ENCODE measurements at regions not wholly inside any gene's neighbourhood (a gene's known extent, or its start where the extent isn't known, plus 50 kb on each side); places are given as distances from the start of the nearest gene placed in this dataset.

GRCh38 chr16:22688463-22688862 is 125.5 kb upstream of the HS3ST2 start:
- peaks cover 0 to 9% (median 0%) of the 10 kb centered on the region in 4 donors for H3K9me3 ChIP-seq
- no peak for DNase-seq
- no peaks in the 10 kb centered on the region for H3K27me3 ChIP-seq
- no peaks in the 10 kb centered on the region for H3K36me3 ChIP-seq
- TF ChIP-seq CTCF (IDR thresholded peaks at IDR 0.05) (no peak), POLR2A (IDR thresholded peaks at IDR 0.05) (no peak)
- no peak for ATAC-seq
- H3K27ac ChIP-seq = no peak overlapping the region
- 72% methylated on average over 2 of the region's 2 CpGs for WGBS (ENCODE audit: insufficient coverage, low coverage, low lambda C conversion rate, missing lambda C conversion rate)
- intact Hi-C loops (cut with DNase I) = no loop called here
- H3K4me3 ChIP-seq = no peak overlapping the region
- no peaks in the 10 kb centered on the region for H3K4me1 ChIP-seq

DNA sequence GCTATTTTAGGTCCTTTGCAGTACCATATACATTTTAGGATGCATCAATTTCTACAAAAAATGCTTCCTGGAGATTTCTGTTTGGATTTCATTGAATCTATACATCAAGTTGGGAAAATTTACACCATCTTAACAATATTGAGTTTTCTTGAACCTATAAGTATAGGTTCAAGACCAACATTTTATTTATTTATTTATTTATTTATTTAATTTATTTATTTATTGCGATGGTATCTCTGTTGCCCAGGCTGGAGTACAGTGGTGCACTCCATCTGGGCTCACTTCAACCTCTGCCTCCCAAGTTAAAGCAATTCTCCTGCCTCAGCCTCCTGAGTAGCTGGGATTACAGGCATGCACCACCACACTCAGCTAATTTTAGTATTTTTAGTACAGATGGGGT is 125.0 kb upstream of the HS3ST2 start:
- intact Hi-C loops (cut with DNase I) = no loop called here
- no peak overlapping the region for H3K4me3 ChIP-seq
- peaks cover 0 to 9% (median 0%) of the 10 kb centered on the region in 4 donors for H3K9me3 ChIP-seq
- H3K27ac ChIP-seq = no peak overlapping the region
- DNase-seq (no peak), ATAC-seq (no peak)
- H3K4me1 ChIP-seq = no peaks in the 10 kb centered on the region
- H3K36me3 ChIP-seq = no peaks in the 10 kb centered on the region
- no peak for TF ChIP-seq POLR2A (IDR thresholded peaks at IDR 0.05)
- TF ChIP-seq CTCF (IDR thresholded peaks at IDR 0.05) = no peak
- H3K27me3 ChIP-seq = no peaks in the 10 kb centered on the region
- 70% methylated on average over 1 of the region's 1 CpG for WGBS (ENCODE audit: insufficient coverage, low coverage, low lambda C conversion rate, missing lambda C conversion rate)

- no peak for ATAC-seq
- 57% methylated on average over 3 of the region's 3 CpGs for WGBS (ENCODE audit: insufficient coverage, low coverage, low lambda C conversion rate, missing lambda C conversion rate)
- Histone ChIP-seq H3K4me3 (no peak overlapping the region), H3K27me3 (no peaks in the 10 kb centered on the region), H3K4me1 (no peaks in the 10 kb centered on the region), H3K36me3 (no peaks in the 10 kb centered on the region), H3K9me3 (peaks cover 0 to 9% (median 0%) of the 10 kb centered on the region in 4 donors), H3K27ac (no peak overlapping the region)
- intact Hi-C loops (cut with DNase I) = no loop called here
- TF ChIP-seq POLR2A (IDR thresholded peaks at IDR 0.05) (no peak), CTCF (IDR thresholded peaks at IDR 0.05) (no peak)
- no peak for DNase-seq
Measured at GRCh38 chr16:22691335-22691734, 122.6 kb upstream of the HS3ST2 start.

DNA sequence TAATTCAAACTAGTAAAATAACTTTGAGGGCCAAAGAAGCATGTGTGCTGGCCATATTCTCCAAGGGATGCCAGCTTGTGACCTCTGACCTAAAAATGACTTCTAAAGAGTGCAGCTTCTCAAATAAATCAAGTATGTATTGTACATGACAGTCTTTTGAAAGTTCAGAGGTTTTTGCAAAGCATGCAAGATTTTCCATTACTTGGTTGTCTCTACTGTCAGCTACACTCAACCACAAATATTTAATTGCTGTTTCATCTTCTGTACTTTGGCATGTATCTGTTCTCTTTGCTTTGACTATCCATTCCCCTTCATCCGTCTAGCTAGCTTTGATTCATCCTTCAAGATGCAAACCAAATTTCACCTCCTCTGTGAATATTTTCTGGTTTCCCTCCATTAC is 121.9 kb upstream of the HS3ST2 start:
- intact Hi-C loops (cut with DNase I) = no loop called here
- H3K4me3 ChIP-seq = no peak overlapping the region

More for the DNA sequence above, 121.9 kb upstream of the HS3ST2 start:
- Histone ChIP-seq H3K4me1 (no peaks in the 10 kb centered on the region), H3K27ac (no peak overlapping the region), H3K36me3 (no peaks in the 10 kb centered on the region), H3K9me3 (peaks cover 0 to 6% (median 0%) of the 10 kb centered on the region in 4 donors), H3K27me3 (no peaks in the 10 kb centered on the region)
- DNase-seq = no peak
- TF ChIP-seq POLR2A (IDR thresholded peaks at IDR 0.05) (no peak), CTCF (IDR thresholded peaks at IDR 0.05) (no peak)
- ATAC-seq = no peak
- 50% methylated on average over 1 of the region's 1 CpG for WGBS (ENCODE audit: insufficient coverage, low coverage, low lambda C conversion rate, missing lambda C conversion rate)

Data from right lobe of liver (tissue), 6 donors.